T-helper 17 cell (primary cell): ENCODE measurements at regions not wholly inside any gene's neighbourhood (a gene's known extent, or its start where the extent isn't known, plus 50 kb on each side); places are given as distances from the start of the nearest gene placed in this dataset.
A peak's percentile ranks its signal among the peaks of the same experiment; 100 is the strongest.
"Not testable (repeated sequence)": the region's sequence is repeated elsewhere in the genome, so short reads cannot be mapped to it uniquely, and the experiment has no call there.

ENCODE experiments used
- ATAC-seq: fragments of 150-1000 bp; cut with Tn5 transposase; 2 replicates; pipeline ENCODE4 v1.10.0; 2021; ENCODE audit warnings: mild to moderate bottlenecking, moderate library complexity
- DNase-seq, 3 donors: peaks; one replicate each; pipeline versions ENCODE4 v3.0.0 to v3.0.0-alpha.2; 2020 to 2021
- H3K9me3 ChIP-seq: one replicate; pipeline ENCODE4 v1.7.0; 2013; ENCODE audit warnings: low read length, mild to moderate bottlenecking; ENCODE audit not compliant: control insufficient read depth, poor library complexity, severe bottlenecking
- H3K27ac Mint-ChIP-seq: one replicate; pipeline ENCODE4 v1.8.0; 2022; ENCODE audit warnings: mild to moderate bottlenecking, moderate library complexity, mixed read lengths
- H3K27me3 Mint-ChIP-seq: one replicate; pipeline ENCODE4 v1.8.0; 2022; ENCODE audit warnings: mixed read lengths
- H3K36me3 Mint-ChIP-seq: one replicate; pipeline ENCODE4 v1.8.0; 2022; ENCODE audit warnings: low read depth, mixed read lengths
- H3K4me1 Mint-ChIP-seq: one replicate; pipeline ENCODE4 v1.8.0; 2022; ENCODE audit warnings: mild to moderate bottlenecking, mixed read lengths
- H3K4me3 Mint-ChIP-seq: one replicate; pipeline ENCODE4 v1.8.0; 2022; ENCODE audit warnings: mild to moderate bottlenecking, moderate library complexity, mixed read lengths

- not testable (repeated sequence) for H3K4me3 Mint-ChIP-seq, H3K27ac Mint-ChIP-seq, H3K4me1 Mint-ChIP-seq, H3K27me3 Mint-ChIP-seq, DNase-seq, ATAC-seq, H3K9me3 ChIP-seq, H3K36me3 Mint-ChIP-seq
Measured at GRCh38 chr2:89224803-89225202, 533.3 kb downstream of the RPIA start.

- ATAC-seq: not testable (repeated sequence)
Measured at GRCh38 chr2:89229979-89230378, 538.5 kb downstream of the RPIA start.

GRCh38 chr2:89231241-89231640, 539.8 kb downstream of the RPIA start:
- not testable (repeated sequence) for H3K27ac Mint-ChIP-seq, H3K36me3 Mint-ChIP-seq, ATAC-seq, DNase-seq, H3K4me3 Mint-ChIP-seq, H3K9me3 ChIP-seq, H3K27me3 Mint-ChIP-seq, H3K4me1 Mint-ChIP-seq

More at GRCh38 chr2:89229979-89230378, 538.5 kb downstream of the RPIA start:
- DNase-seq, H3K9me3 ChIP-seq, H3K27me3 Mint-ChIP-seq, H3K36me3 Mint-ChIP-seq, H3K27ac Mint-ChIP-seq, H3K4me3 Mint-ChIP-seq, H3K4me1 Mint-ChIP-seq: not testable (repeated sequence)

GRCh38 chr2:89233931-89234330, 542.5 kb downstream of the RPIA start:
- not testable (repeated sequence) for ATAC-seq, H3K36me3 Mint-ChIP-seq, H3K27ac Mint-ChIP-seq, H3K4me1 Mint-ChIP-seq, H3K4me3 Mint-ChIP-seq, DNase-seq, H3K27me3 Mint-ChIP-seq, H3K9me3 ChIP-seq

- not testable (repeated sequence) for H3K9me3 ChIP-seq, H3K27ac Mint-ChIP-seq, ATAC-seq, DNase-seq, H3K4me1 Mint-ChIP-seq, H3K36me3 Mint-ChIP-seq, H3K4me3 Mint-ChIP-seq, H3K27me3 Mint-ChIP-seq
Measured at GRCh38 chr2:89234818-89235466, 543.5 kb downstream of the RPIA start.

- not testable (repeated sequence) for H3K9me3 ChIP-seq, DNase-seq, H3K4me1 Mint-ChIP-seq, H3K27ac Mint-ChIP-seq, H3K36me3 Mint-ChIP-seq, H3K27me3 Mint-ChIP-seq, H3K4me3 Mint-ChIP-seq, ATAC-seq
Measured at GRCh38 chr2:89236832-89237450, 545.5 kb downstream of the RPIA start.

- not testable (repeated sequence) for DNase-seq, H3K27ac Mint-ChIP-seq, H3K4me3 Mint-ChIP-seq, H3K9me3 ChIP-seq, H3K36me3 Mint-ChIP-seq, H3K4me1 Mint-ChIP-seq, ATAC-seq, H3K27me3 Mint-ChIP-seq
Measured at GRCh38 chr2:89237783-89238182, 546.3 kb downstream of the RPIA start.

GRCh38 chr2:89243114-89243700, 551.7 kb downstream of the RPIA start:
- H3K9me3 ChIP-seq, H3K27me3 Mint-ChIP-seq, DNase-seq: not testable (repeated sequence)

GRCh38 chr2:89244407-89244806, 552.9 kb downstream of the RPIA start:
- H3K27me3 Mint-ChIP-seq, H3K4me3 Mint-ChIP-seq, H3K36me3 Mint-ChIP-seq, DNase-seq, ATAC-seq, H3K9me3 ChIP-seq, H3K27ac Mint-ChIP-seq, H3K4me1 Mint-ChIP-seq: not testable (repeated sequence)

More at GRCh38 chr2:89243114-89243700, 551.7 kb downstream of the RPIA start:
- peak; percentile 73 for ATAC-seq
- not testable (repeated sequence) for H3K36me3 Mint-ChIP-seq, H3K4me1 Mint-ChIP-seq, H3K27ac Mint-ChIP-seq, H3K4me3 Mint-ChIP-seq

GRCh38 chr2:89245478-89245877, 554.0 kb downstream of the RPIA start:
- H3K27ac Mint-ChIP-seq: peak overlapping the region; percentile 19
- not testable (repeated sequence) for H3K4me3 Mint-ChIP-seq, H3K36me3 Mint-ChIP-seq, DNase-seq, H3K4me1 Mint-ChIP-seq, ATAC-seq, H3K9me3 ChIP-seq, H3K27me3 Mint-ChIP-seq

- H3K4me1 Mint-ChIP-seq, H3K36me3 Mint-ChIP-seq, DNase-seq, ATAC-seq, H3K4me3 Mint-ChIP-seq, H3K27me3 Mint-ChIP-seq, H3K9me3 ChIP-seq: not testable (repeated sequence)
- H3K27ac Mint-ChIP-seq: peak overlapping the region; percentile 19
Measured at GRCh38 chr2:89246027-89246426, 554.6 kb downstream of the RPIA start.

GRCh38 chr2:89246620-89247019, 555.1 kb downstream of the RPIA start:
- H3K4me3 Mint-ChIP-seq, H3K36me3 Mint-ChIP-seq, H3K4me1 Mint-ChIP-seq, DNase-seq, H3K9me3 ChIP-seq, ATAC-seq, H3K27me3 Mint-ChIP-seq: not testable (repeated sequence)
- peak overlapping the region; percentile 19 for H3K27ac Mint-ChIP-seq

- not testable (repeated sequence) for H3K9me3 ChIP-seq, ATAC-seq, H3K4me1 Mint-ChIP-seq, H3K27me3 Mint-ChIP-seq, H3K36me3 Mint-ChIP-seq, H3K4me3 Mint-ChIP-seq, DNase-seq, H3K27ac Mint-ChIP-seq
Measured at GRCh38 chr2:89255013-89255412, 563.5 kb downstream of the RPIA start.

- not testable (repeated sequence) for DNase-seq, H3K27me3 Mint-ChIP-seq, ATAC-seq, H3K27ac Mint-ChIP-seq, H3K4me3 Mint-ChIP-seq, H3K9me3 ChIP-seq, H3K4me1 Mint-ChIP-seq, H3K36me3 Mint-ChIP-seq
Measured at GRCh38 chr2:89273443-89273842, 582.0 kb downstream of the RPIA start.
